Caco-2 (cell line): ENCODE measurements at regions not wholly inside any gene's neighbourhood (a gene's known extent, or its start where the extent isn't known, plus 50 kb on each side); places are given as distances from the start of the nearest gene placed in this dataset.

Experiments
- BruUV-seq: library from RNA; stranded (reverse); fragments of 400-500 nt; replicated peaks from 2 replicates; lab custom pipeline; 2021; lab: Mats Ljungman, UMichigan
- CTCF ChIA-PET: fragments of 300-600 bp; sonication (Branson Sonifier 250); formaldehyde crosslinking; loops from one replicate; lab custom pipeline; 2022; ENCODE audit warnings: antibody characterized with exemption; lab: Charles Lee
- POLR2A ChIA-PET: fragments of 300-600 bp; sonication (Branson Sonifier 250); formaldehyde crosslinking; loops from one replicate; lab custom pipeline; 2022; ENCODE audit warnings: antibody characterized with exemption; lab: Charles Lee
- DNase-seq, 2 experiments: peaks; one replicate each; pipeline versions ENCODE4 v3.0.0 to v3.0.0-alpha.2; 2020 to 2022
- H3K27me3 ChIP-seq: replicated peaks from 2 replicates; pipeline ENCODE4 v1.6.0; 2011; ENCODE audit warnings: low read length; ENCODE audit not compliant: control insufficient read depth, insufficient read depth
- H3K36me3 ChIP-seq: 2 replicates; pipeline ENCODE4 v1.5.1; 2011; ENCODE audit warnings: low read length; ENCODE audit not compliant: control insufficient read depth, insufficient read depth
- H3K4me1 ChIP-seq: fragments of 250-450 bp; sonication (Bioruptor Pico); 2 replicates; pipeline ENCODE4 v1.5.1; 2020; ENCODE audit warnings: mild to moderate bottlenecking
- H3K4me3 ChIP-seq: 2 replicates; pipeline ENCODE4 v1.5.1; 2011; ENCODE audit warnings: low read depth, mild to moderate bottlenecking, control low read depth, low read length
- H3K9me3 ChIP-seq: fragments of 250-450 bp; sonication (Bioruptor Pico); 2 replicates; pipeline ENCODE4 v1.5.1; 2020; ENCODE audit warnings: mild to moderate bottlenecking, moderate library complexity
- H3K27ac Mint-ChIP-seq: one replicate; pipeline ENCODE4 v1.8.0; 2022; ENCODE audit warnings: mixed read lengths; ENCODE audit not compliant: unreplicated experiment
- H3K27me3 Mint-ChIP-seq: one replicate; pipeline ENCODE4 v1.8.0; 2022; ENCODE audit warnings: mixed read lengths; ENCODE audit not compliant: insufficient read depth, unreplicated experiment
- H3K36me3 Mint-ChIP-seq: one replicate; pipeline ENCODE4 v1.8.0; 2022; ENCODE audit warnings: mild to moderate bottlenecking, mixed read lengths; ENCODE audit not compliant: insufficient read depth, unreplicated experiment
- H3K4me1 Mint-ChIP-seq: one replicate; pipeline ENCODE4 v1.8.0; 2022; ENCODE audit warnings: low read depth, mixed read lengths; ENCODE audit not compliant: unreplicated experiment
- H3K4me3 Mint-ChIP-seq: one replicate; pipeline ENCODE4 v1.8.0; 2022; ENCODE audit warnings: mild to moderate bottlenecking, moderate library complexity, mixed read lengths; ENCODE audit not compliant: unreplicated experiment
- H3K9me3 Mint-ChIP-seq: one replicate; pipeline ENCODE4 v1.8.0; 2022; ENCODE audit warnings: mixed read lengths; ENCODE audit not compliant: unreplicated experiment
- intact Hi-C: fragments of 100-400 bp; cut with micrococcal nuclease; formaldehyde crosslinking; loops from one replicate; pipeline ENCODE4 v1.10.0; 2022; ENCODE audit not compliant: unreplicated experiment
- TF ChIP-seq, protein P1 (sequence below), 2 experiments: fragments of 200-600 bp in 1 of 2; IDR thresholded peaks; 1 replicate in 1 of 2; 2 replicates in 1 of 2; pipeline versions ENCODE4 v1.5.1 to v1.8.0; 2011 to 2022; ENCODE audit warnings: antibody characterized with exemption in 1 of 2, control low read depth in 1 of 2, inconsistent platforms in 1 of 2, low read depth in 1 of 2, low read length in 1 of 2, mild to moderate bottlenecking in 1 of 2, moderate library complexity in 1 of 2; ENCODE audit not compliant: insufficient read depth in 1 of 2, severe bottlenecking in 1 of 2, unreplicated experiment in 1 of 2

- Mint-ChIP-seq H3K4me1 (peaks cover 10% of the 10 kb centered on the region), H3K27ac (no peak overlapping the region), H3K9me3 (no peaks in the 10 kb centered on the region), H3K27me3 (peaks cover 3% of the 10 kb centered on the region), H3K36me3 (no peaks in the 10 kb centered on the region), H3K4me3 (no peak overlapping the region)
- BruUV-seq: no TSS peak
- CTCF ChIA-PET: no interaction called here
- Histone ChIP-seq H3K36me3 (no peaks in the 10 kb centered on the region), H3K4me1 (no peaks in the 10 kb centered on the region), H3K9me3 (no peaks in the 10 kb centered on the region), H3K4me3 (no peak overlapping the region), H3K27me3 (no peaks in the 10 kb centered on the region)
- peak in 1 of 2 experiments; percentile 4 for DNase-seq
- TF ChIP-seq, protein P1, sequence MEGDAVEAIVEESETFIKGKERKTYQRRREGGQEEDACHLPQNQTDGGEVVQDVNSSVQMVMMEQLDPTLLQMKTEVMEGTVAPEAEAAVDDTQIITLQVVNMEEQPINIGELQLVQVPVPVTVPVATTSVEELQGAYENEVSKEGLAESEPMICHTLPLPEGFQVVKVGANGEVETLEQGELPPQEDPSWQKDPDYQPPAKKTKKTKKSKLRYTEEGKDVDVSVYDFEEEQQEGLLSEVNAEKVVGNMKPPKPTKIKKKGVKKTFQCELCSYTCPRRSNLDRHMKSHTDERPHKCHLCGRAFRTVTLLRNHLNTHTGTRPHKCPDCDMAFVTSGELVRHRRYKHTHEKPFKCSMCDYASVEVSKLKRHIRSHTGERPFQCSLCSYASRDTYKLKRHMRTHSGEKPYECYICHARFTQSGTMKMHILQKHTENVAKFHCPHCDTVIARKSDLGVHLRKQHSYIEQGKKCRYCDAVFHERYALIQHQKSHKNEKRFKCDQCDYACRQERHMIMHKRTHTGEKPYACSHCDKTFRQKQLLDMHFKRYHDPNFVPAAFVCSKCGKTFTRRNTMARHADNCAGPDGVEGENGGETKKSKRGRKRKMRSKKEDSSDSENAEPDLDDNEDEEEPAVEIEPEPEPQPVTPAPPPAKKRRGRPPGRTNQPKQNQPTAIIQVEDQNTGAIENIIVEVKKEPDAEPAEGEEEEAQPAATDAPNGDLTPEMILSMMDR (IDR thresholded peaks at IDR 0.05; ENCODE audit: insufficient read depth in 1 of 2, low read depth in 1 of 2, low read length in 1 of 2, severe bottlenecking in 1 of 2, unreplicated experiment in 1 of 2): no peak
- intact Hi-C loops: no loop called here
- POLR2A ChIA-PET: no interaction called here
These were observed 132.4 kb downstream of the MAP3K21 start for GRCh38 chr1:233459968-233460367.

DNA sequence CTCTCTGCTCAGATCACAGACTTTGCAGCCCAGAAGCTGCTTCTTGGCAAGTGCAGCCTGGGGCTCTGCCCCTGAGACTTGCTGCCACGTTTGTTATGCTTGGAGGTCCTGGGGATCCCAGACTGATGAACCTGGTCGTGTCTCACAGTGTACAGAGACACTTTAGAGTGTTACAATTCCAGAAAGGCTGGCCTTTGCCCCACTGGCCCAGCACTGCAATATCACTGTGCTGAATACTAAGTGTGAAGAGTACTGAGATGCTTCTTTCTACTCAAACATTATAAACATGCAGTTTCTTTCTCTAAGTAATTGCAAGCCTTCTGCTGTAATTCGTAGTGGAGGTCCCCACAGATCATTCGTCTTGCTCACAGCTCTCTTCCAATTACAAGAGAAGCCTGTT, 133.2 kb downstream of the MAP3K21 start:
- Mint-ChIP-seq H3K9me3 (no peaks in the 10 kb centered on the region), H3K4me1 (peaks cover 10% of the 10 kb centered on the region), H3K27me3 (peaks cover 3% of the 10 kb centered on the region), H3K36me3 (no peaks in the 10 kb centered on the region), H3K27ac (no peak overlapping the region), H3K4me3 (no peak overlapping the region)
- intact Hi-C loops: no loop called here
- Histone ChIP-seq H3K36me3 (no peaks in the 10 kb centered on the region), H3K4me3 (no peak overlapping the region), H3K9me3 (no peaks in the 10 kb centered on the region), H3K4me1 (no peaks in the 10 kb centered on the region), H3K27me3 (no peaks in the 10 kb centered on the region)
- ChIA-PET CTCF (no interaction called here), POLR2A (no interaction called here)
- TF ChIP-seq, protein P1 (IDR thresholded peaks at IDR 0.05; ENCODE audit: insufficient read depth in 1 of 2, low read depth in 1 of 2, low read length in 1 of 2, severe bottlenecking in 1 of 2, unreplicated experiment in 1 of 2): no peak
- DNase-seq: no peak
- no TSS peak for BruUV-seq

DNA sequence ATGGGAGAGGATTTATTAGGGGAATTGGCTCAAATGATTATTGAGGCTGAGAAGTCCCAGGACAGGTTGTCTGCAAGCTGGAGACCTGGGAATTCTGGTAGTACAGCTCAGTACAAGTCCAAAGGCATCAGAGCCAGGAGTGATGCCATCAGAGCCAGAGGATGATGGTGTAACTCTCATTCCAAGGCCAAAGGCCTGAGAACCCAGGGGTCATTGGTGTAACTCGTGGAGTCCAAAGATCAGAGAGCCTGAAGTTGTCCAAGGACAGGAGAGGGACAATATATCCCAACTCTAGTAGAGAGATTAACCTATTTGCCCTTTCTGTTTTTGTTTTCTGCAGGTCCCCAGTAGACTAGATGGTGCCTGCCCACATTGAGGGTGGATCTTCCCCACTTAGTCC, 134.3 kb downstream of the MAP3K21 start:
- H3K36me3 Mint-ChIP-seq: no peaks in the 10 kb centered on the region
- no peaks in the 10 kb centered on the region for H3K27me3 ChIP-seq
- H3K27me3 Mint-ChIP-seq: peaks cover 3% of the 10 kb centered on the region
- BruUV-seq: no TSS peak
- H3K9me3 ChIP-seq: no peaks in the 10 kb centered on the region
- no peak overlapping the region for H3K27ac Mint-ChIP-seq
- ChIA-PET CTCF (no interaction called here), POLR2A (no interaction called here)
- no peaks in the 10 kb centered on the region for H3K4me1 ChIP-seq
- peaks cover 10% of the 10 kb centered on the region for H3K4me1 Mint-ChIP-seq
- no peak overlapping the region for H3K4me3 Mint-ChIP-seq
- H3K36me3 ChIP-seq: no peaks in the 10 kb centered on the region
- TF ChIP-seq, protein P1 (IDR thresholded peaks at IDR 0.05; ENCODE audit: insufficient read depth in 1 of 2, low read depth in 1 of 2, low read length in 1 of 2, severe bottlenecking in 1 of 2, unreplicated experiment in 1 of 2): no peak
- H3K4me3 ChIP-seq: no peak overlapping the region
- intact Hi-C loops: no loop called here
- no peaks in the 10 kb centered on the region for H3K9me3 Mint-ChIP-seq
- no peak for DNase-seq
